Lower lobe of right lung (tissue), 2 donors: ENCODE measurements at regions not wholly inside any gene's neighbourhood (a gene's known extent, or its start where the extent isn't known, plus 50 kb on each side); places are given as distances from the start of the nearest gene placed in this dataset.

Source experiments
- ATAC-seq, 2 donors: fragments of 200-7000 bp; cut with Tn5 transposase; one replicate each; pipeline ENCODE4 v1.9.1; 2020 to 2022; ENCODE audit warnings: mild to moderate bottlenecking in 2 of 2, moderate library complexity in 2 of 2
- DNase-seq: peaks from one replicate; pipeline ENCODE4 v3.0.0-alpha.2; 2020
- H3K27ac ChIP-seq: fragments of 200-600 bp; one replicate; pipeline ENCODE4 v1.8.0; 2022
- H3K27me3 ChIP-seq: fragments of 200-600 bp; one replicate; pipeline ENCODE4 v1.8.0; 2022; ENCODE audit warnings: low read depth
- H3K36me3 ChIP-seq: fragments of 200-600 bp; one replicate; pipeline ENCODE4 v1.8.0; 2022; ENCODE audit warnings: mild to moderate bottlenecking
- H3K4me1 ChIP-seq: fragments of 200-600 bp; one replicate; pipeline ENCODE4 v1.8.0; 2022
- H3K4me3 ChIP-seq: fragments of 200-600 bp; one replicate; pipeline ENCODE4 v1.8.0; 2022; ENCODE audit warnings: mild to moderate bottlenecking
- H3K9me3 ChIP-seq: fragments of 200-600 bp; one replicate; pipeline ENCODE4 v1.8.0; 2022
- intact Hi-C: fragments of 100-400 bp; cut with DNase I; formaldehyde crosslinking; loops from one replicate; pipeline ENCODE4 v1.11.0; 2022
- TF ChIP-seq, protein P1 (sequence below): fragments of 200-600 bp; IDR thresholded peaks from one replicate; pipeline ENCODE4 v1.8.0; 2022; ENCODE audit warnings: antibody characterized with exemption, mild to moderate bottlenecking
- donor health status: DM: no; HTN: yes; CAD: no; lungs with severe emphysema.

DNA sequence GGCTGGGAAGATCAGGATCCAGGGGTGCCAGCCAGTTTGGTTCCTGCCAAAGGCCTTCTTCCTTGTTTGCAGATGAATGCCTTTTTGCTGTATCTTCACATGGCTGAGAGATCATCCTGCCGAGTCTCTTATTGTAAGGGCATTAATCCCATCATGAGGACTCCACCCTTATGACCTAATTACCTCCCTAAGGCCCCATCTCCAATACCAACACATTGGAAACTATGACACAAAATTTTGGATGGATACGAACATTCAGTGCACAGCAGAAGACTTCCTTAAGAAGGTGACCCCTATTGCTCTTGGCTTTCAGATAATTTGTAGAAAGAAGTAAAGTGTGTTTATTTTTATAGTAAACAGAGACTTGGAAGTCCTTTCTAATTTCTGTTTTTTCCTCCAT, 1164.7 kb upstream of the CDH8 start:
- no peak overlapping the region for H3K27ac ChIP-seq
- ATAC-seq: no peak
- H3K9me3 ChIP-seq: no peaks in the 10 kb centered on the region
- TF ChIP-seq, protein P1, sequence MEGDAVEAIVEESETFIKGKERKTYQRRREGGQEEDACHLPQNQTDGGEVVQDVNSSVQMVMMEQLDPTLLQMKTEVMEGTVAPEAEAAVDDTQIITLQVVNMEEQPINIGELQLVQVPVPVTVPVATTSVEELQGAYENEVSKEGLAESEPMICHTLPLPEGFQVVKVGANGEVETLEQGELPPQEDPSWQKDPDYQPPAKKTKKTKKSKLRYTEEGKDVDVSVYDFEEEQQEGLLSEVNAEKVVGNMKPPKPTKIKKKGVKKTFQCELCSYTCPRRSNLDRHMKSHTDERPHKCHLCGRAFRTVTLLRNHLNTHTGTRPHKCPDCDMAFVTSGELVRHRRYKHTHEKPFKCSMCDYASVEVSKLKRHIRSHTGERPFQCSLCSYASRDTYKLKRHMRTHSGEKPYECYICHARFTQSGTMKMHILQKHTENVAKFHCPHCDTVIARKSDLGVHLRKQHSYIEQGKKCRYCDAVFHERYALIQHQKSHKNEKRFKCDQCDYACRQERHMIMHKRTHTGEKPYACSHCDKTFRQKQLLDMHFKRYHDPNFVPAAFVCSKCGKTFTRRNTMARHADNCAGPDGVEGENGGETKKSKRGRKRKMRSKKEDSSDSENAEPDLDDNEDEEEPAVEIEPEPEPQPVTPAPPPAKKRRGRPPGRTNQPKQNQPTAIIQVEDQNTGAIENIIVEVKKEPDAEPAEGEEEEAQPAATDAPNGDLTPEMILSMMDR: no peak
- H3K4me1 ChIP-seq: no peaks in the 10 kb centered on the region
- no peaks in the 10 kb centered on the region for H3K27me3 ChIP-seq
- intact Hi-C loops: no loop called here
- H3K36me3 ChIP-seq: no peaks in the 10 kb centered on the region
- no peak for DNase-seq
- H3K4me3 ChIP-seq: no peak overlapping the region

DNA sequence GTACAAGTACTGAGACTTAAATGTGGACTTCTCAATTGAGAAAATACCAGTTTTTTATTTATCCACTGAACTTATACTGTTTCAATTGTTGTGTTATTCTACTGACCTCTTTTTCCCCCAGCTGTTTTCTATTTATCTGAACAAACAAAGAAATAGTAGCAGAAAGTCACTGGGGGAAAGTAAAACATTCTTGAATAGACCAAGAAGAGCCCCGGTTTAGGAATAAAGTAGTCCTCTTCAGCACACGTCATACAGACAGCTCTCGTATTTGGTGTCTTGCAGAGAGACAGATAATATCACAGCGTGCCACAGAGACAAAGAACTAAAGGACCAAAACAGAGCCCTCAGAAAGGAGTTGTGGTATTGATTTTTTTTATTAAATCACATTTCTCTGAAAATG, 1159.1 kb upstream of the CDH8 start:
- intact Hi-C loops: no loop called here
- Histone ChIP-seq H3K27ac (no peak overlapping the region), H3K4me1 (no peaks in the 10 kb centered on the region), H3K9me3 (no peaks in the 10 kb centered on the region), H3K4me3 (no peak overlapping the region), H3K36me3 (no peaks in the 10 kb centered on the region), H3K27me3 (no peaks in the 10 kb centered on the region)
- TF ChIP-seq, protein P1: no peak
- ATAC-seq: no peak
- DNase-seq: no peak

DNA sequence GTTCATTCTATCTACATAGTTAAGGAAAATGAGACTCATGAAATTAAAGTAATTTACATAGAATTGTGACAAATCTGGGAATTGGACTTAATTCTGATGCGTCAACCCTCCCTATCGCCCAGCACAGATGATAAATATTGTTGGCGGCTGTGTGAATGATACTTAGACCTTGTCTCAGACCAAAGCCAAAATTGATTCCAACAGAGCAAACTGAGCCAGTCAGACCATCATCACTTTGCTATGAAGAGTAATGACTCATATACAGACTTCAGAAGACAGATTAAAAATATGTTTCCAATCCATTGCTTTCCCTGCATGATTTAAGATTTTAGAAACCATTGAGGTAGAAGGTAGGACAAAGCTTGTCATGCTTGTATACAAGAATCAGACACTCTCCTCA, 1156.7 kb upstream of the CDH8 start:
- Histone ChIP-seq H3K27me3 (no peaks in the 10 kb centered on the region), H3K9me3 (no peaks in the 10 kb centered on the region), H3K36me3 (no peaks in the 10 kb centered on the region), H3K4me3 (no peak overlapping the region), H3K27ac (no peak overlapping the region), H3K4me1 (no peaks in the 10 kb centered on the region)
- ATAC-seq (no peak), DNase-seq (no peak)
- TF ChIP-seq, protein P1: no peak
- intact Hi-C loops: no loop called here

DNA sequence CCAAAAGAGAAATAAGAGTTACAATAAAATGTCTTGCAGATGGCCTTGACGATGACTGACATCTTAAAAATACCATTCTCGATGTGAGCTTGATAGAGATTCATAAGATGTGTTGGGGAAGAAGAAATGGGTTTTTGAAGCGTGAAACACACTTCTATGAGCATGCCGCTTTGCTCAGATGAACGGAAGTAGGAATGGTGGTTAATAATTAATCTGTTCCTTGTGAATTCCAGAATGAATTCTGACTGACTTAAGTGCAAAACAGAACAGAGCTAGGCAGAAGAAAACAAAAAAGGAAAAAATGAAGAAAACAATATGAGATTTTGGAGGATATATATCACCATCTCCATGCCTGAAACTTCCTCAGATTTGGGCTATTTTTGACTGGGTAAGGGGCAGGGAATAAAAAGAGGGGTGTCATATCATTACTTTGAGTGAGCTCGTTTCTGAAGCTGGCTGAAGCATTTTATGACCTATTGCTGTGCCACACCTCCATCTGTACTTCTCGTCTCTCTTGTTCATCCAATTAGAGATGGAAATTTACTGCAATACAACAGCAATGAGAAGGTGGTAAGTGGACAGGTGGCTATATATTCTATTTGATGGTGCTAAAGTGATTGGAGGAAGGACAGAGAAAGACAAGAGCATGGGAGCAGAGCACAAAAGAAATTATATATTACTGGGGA, 1152.0 kb upstream of the CDH8 start:
- no peaks in the 10 kb centered on the region for H3K4me1 ChIP-seq
- no peak for ATAC-seq
- no peaks in the 10 kb centered on the region for H3K27me3 ChIP-seq
- intact Hi-C loops: no loop called here
- TF ChIP-seq, protein P1: no peak
- H3K4me3 ChIP-seq: no peak overlapping the region
- H3K9me3 ChIP-seq: no peaks in the 10 kb centered on the region
- no peak for DNase-seq
- no peak overlapping the region for H3K27ac ChIP-seq
- no peaks in the 10 kb centered on the region for H3K36me3 ChIP-seq

DNA sequence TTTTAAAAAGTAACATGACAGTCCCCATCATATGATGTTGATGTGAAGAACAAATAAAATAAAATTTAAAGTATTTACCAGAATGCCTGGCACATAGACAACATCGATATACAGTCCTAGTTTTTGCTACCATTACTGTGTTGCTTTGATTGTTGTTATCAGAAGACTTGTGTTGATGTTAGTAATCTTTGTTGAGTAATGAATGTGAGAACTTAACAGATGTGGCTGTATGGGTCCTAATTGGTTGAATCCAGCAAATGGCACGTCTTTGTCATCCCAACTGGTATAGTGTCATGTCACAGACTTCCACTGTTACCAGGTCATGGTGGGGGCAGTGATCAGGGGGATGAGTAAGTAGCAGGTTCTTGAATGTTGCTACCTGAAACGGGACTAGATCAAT, 1151.4 kb upstream of the CDH8 start:
- DNase-seq: no peak
- Histone ChIP-seq H3K27me3 (no peaks in the 10 kb centered on the region), H3K4me1 (no peaks in the 10 kb centered on the region), H3K4me3 (no peak overlapping the region), H3K27ac (no peak overlapping the region), H3K9me3 (no peaks in the 10 kb centered on the region), H3K36me3 (no peaks in the 10 kb centered on the region)
- no peak for ATAC-seq
- intact Hi-C loops: no loop called here
- TF ChIP-seq, protein P1: no peak
